GM23338 (cell line): ENCODE measurements at regions not wholly inside any gene's neighbourhood (a gene's known extent, or its start where the extent isn't known, plus 50 kb on each side); places are given as distances from the start of the nearest gene placed in this dataset.
"Not testable (repeated sequence)": the region's sequence is repeated elsewhere in the genome, so short reads cannot be mapped to it uniquely, and the experiment has no call there.

Experiments
- ATAC-seq: fragments of 200-7000 bp; cut with Tn5 transposase; 3 replicates; pipeline ENCODE4 v1.9.1; 2020
- DNase-seq: peaks from one replicate; pipeline ENCODE4 v3.0.0-alpha.2; 2015; ENCODE audit warnings: low spot score
- H2AFZ ChIP-seq: fragments of 200-600 bp; sonication (generic); 2 replicates; pipeline ENCODE4 v1.8.0; 2016; ENCODE audit warnings: antibody characterized with exemption, mild to moderate bottlenecking, moderate library complexity
- H3F3A ChIP-seq: fragments of 200-600 bp; sonication (generic); replicated peaks from 2 replicates; pipeline ENCODE4 v1.8.0; 2017; ENCODE audit warnings: antibody characterized with exemption, mixed run types, low read depth
- H3K27ac ChIP-seq: fragments of 200-600 bp; sonication (generic); 2 replicates; pipeline ENCODE4 v1.6.1; 2016; ENCODE audit warnings: low read depth
- H3K27me3 ChIP-seq: fragments of 200-600 bp; sonication (generic); 2 replicates; pipeline ENCODE4 v1.8.0; 2016; ENCODE audit warnings: mild to moderate bottlenecking, mixed run types, moderate library complexity; ENCODE audit not compliant: insufficient read depth
- H3K36me3 ChIP-seq: fragments of 200-600 bp; sonication (generic); 2 replicates; pipeline ENCODE4 v1.8.0; 2016; ENCODE audit warnings: mild to moderate bottlenecking; ENCODE audit not compliant: insufficient read depth
- H3K4me1 ChIP-seq: fragments of 200-600 bp; sonication (generic); 2 replicates; pipeline ENCODE4 v1.8.0; 2016; ENCODE audit warnings: mild to moderate bottlenecking, moderate library complexity; ENCODE audit not compliant: insufficient read depth
- H3K4me2 ChIP-seq: fragments of 200-600 bp; sonication (generic); 2 replicates; pipeline ENCODE4 v1.7.1; 2017; ENCODE audit warnings: mixed run types
- H3K4me3 ChIP-seq: fragments of 200-600 bp; sonication (generic); 2 replicates; pipeline ENCODE4 v1.6.1; 2016; ENCODE audit warnings: mixed run types
- H3K79me2 ChIP-seq: fragments of 200-600 bp; sonication (generic); replicated peaks from 2 replicates; pipeline ENCODE4 v1.8.0; 2017; ENCODE audit warnings: mild to moderate bottlenecking; ENCODE audit not compliant: insufficient read depth
- H3K9me2 ChIP-seq: fragments of 200-600 bp; sonication (generic); 2 replicates; pipeline ENCODE4 v1.8.0; 2017; ENCODE audit not compliant: insufficient read depth
- H4K20me1 ChIP-seq: fragments of 200-600 bp; sonication (generic); replicated peaks from 2 replicates; pipeline ENCODE4 v1.8.0; 2017; ENCODE audit warnings: mild to moderate bottlenecking; ENCODE audit not compliant: insufficient read depth
- H3K27ac Mint-ChIP-seq: 2 replicates; pipeline ENCODE4 v1.8.0; 2020; ENCODE audit warnings: inconsistent platforms, mild to moderate bottlenecking, moderate library complexity, mixed read lengths
- H3K27me3 Mint-ChIP-seq: 3 replicates; pipeline ENCODE4 v1.8.0; 2022; ENCODE audit warnings: low read depth, mild to moderate bottlenecking, moderate library complexity, mixed read lengths, inconsistent platforms; ENCODE audit not compliant: insufficient read depth, poor library complexity
- H3K36me3 Mint-ChIP-seq: 3 replicates; pipeline ENCODE4 v1.8.0; 2021; ENCODE audit warnings: low read depth, mild to moderate bottlenecking, inconsistent platforms, moderate library complexity, mixed read lengths
- H3K4me1 Mint-ChIP-seq: 3 replicates; pipeline ENCODE4 v1.8.0; 2020; ENCODE audit warnings: mild to moderate bottlenecking, inconsistent platforms, mixed read lengths
- H3K4me3 Mint-ChIP-seq: 3 replicates; pipeline ENCODE4 v1.8.0; 2021; ENCODE audit warnings: moderate library complexity, mild to moderate bottlenecking, inconsistent platforms, mixed read lengths
- H3K9me3 Mint-ChIP-seq: 3 replicates; pipeline ENCODE4 v1.8.0; 2020; ENCODE audit warnings: moderate library complexity, mild to moderate bottlenecking, inconsistent platforms, mixed read lengths
- CREB1 ChIP-seq: fragments of 250-450 bp; sonication (Bioruptor Pico); IDR thresholded peaks from 2 replicates; pipeline ENCODE4 v1.5.0; 2020; ENCODE audit warnings: low read depth, mild to moderate bottlenecking, moderate library complexity
- EZH2 ChIP-seq: fragments of 200-600 bp; sonication (generic); IDR thresholded peaks from one replicate; pipeline ENCODE4 v1.8.0; 2017; ENCODE audit warnings: antibody characterized with exemption, mild to moderate bottlenecking, low read depth; ENCODE audit not compliant: unreplicated experiment
- JUNB ChIP-seq: IDR thresholded peaks from one replicate; pipeline ENCODE4 v1.6.1; 2016; ENCODE audit warnings: antibody characterized with exemption; ENCODE audit not compliant: unreplicated experiment
- STAT1 ChIP-seq: IDR thresholded peaks from one replicate; pipeline ENCODE4 v1.6.1; 2016; ENCODE audit warnings: antibody characterized with exemption; ENCODE audit not compliant: unreplicated experiment
- ZNF331 ChIP-seq: fragments of 250-450 bp; sonication (Bioruptor Pico); IDR thresholded peaks from 2 replicates; pipeline ENCODE4 v1.5.0; 2020; ENCODE audit warnings: low read depth, mild to moderate bottlenecking, moderate library complexity
- TF ChIP-seq, protein P1 (sequence below): fragments of 250-450 bp; sonication (Bioruptor Pico); IDR thresholded peaks from 2 replicates; pipeline ENCODE4 v1.5.0; 2020; ENCODE audit warnings: mild to moderate bottlenecking, moderate library complexity
- TF ChIP-seq, protein P2 (sequence below): IDR thresholded peaks from 2 replicates; pipeline ENCODE4 v1.6.1; 2016; ENCODE audit warnings: antibody characterized with exemption

DNA sequence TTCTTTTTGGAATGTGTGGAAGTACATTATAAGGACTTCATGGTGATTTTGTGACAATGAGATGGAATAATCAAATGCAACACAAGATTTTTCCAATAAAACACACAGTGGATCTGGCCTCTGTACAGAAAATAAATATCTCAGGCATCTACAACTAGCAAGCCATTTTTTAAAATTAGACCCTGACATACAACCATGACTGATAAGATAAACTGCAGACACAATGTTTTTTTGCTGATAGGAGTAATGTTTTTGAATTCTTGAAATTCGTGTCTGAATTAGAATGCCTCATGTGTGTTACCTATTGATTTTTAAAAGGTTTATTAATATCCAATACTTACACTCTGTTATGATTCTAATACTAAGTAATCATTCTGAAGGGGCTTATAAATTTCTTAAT lies 328.1 kb downstream of the HGF start (continued):
- TF ChIP-seq, protein P1, sequence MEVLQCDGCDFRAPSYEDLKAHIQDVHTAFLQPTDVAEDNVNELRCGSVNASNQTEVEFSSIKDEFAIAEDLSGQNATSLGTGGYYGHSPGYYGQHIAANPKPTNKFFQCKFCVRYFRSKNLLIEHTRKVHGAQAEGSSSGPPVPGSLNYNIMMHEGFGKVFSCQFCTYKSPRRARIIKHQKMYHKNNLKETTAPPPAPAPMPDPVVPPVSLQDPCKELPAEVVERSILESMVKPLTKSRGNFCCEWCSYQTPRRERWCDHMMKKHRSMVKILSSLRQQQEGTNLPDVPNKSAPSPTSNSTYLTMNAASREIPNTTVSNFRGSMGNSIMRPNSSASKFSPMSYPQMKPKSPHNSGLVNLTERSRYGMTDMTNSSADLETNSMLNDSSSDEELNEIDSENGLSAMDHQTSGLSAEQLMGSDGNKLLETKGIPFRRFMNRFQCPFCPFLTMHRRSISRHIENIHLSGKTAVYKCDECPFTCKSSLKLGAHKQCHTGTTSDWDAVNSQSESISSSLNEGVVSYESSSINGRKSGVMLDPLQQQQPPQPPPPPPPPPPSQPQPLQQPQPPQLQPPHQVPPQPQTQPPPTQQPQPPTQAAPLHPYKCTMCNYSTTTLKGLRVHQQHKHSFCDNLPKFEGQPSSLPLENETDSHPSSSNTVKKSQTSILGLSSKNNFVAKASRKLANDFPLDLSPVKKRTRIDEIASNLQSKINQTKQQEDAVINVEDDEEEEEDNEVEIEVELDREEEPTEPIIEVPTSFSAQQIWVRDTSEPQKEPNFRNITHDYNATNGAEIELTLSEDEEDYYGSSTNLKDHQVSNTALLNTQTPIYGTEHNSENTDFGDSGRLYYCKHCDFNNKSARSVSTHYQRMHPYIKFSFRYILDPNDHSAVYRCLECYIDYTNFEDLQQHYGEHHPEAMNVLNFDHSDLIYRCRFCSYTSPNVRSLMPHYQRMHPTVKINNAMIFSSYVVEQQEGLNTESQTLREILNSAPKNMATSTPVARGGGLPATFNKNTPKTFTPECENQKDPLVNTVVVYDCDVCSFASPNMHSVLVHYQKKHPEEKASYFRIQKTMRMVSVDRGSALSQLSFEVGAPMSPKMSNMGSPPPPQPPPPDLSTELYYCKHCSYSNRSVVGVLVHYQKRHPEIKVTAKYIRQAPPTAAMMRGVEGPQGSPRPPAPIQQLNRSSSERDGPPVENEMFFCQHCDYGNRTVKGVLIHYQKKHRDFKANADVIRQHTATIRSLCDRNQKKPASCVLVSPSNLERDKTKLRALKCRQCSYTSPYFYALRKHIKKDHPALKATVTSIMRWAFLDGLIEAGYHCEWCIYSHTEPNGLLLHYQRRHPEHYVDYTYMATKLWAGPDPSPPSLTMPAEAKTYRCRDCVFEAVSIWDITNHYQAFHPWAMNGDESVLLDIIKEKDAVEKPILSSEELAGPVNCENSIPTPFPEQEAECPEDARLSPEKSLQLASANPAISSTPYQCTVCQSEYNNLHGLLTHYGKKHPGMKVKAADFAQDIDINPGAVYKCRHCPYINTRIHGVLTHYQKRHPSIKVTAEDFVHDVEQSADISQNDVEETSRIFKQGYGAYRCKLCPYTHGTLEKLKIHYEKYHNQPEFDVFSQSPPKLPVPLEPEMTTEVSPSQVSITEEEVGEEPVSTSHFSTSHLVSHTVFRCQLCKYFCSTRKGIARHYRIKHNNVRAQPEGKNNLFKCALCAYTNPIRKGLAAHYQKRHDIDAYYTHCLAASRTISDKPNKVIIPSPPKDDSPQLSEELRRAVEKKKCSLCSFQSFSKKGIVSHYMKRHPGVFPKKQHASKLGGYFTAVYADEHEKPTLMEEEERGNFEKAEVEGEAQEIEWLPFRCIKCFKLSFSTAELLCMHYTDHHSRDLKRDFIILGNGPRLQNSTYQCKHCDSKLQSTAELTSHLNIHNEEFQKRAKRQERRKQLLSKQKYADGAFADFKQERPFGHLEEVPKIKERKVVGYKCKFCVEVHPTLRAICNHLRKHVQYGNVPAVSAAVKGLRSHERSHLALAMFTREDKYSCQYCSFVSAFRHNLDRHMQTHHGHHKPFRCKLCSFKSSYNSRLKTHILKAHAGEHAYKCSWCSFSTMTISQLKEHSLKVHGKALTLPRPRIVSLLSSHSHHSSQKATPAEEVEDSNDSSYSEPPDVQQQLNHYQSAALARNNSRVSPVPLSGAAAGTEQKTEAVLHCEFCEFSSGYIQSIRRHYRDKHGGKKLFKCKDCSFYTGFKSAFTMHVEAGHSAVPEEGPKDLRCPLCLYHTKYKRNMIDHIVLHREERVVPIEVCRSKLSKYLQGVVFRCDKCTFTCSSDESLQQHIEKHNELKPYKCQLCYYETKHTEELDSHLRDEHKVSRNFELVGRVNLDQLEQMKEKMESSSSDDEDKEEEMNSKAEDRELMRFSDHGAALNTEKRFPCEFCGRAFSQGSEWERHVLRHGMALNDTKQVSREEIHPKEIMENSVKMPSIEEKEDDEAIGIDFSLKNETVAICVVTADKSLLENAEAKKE = no peak
- no peak for TF ChIP-seq EZH2

DNA sequence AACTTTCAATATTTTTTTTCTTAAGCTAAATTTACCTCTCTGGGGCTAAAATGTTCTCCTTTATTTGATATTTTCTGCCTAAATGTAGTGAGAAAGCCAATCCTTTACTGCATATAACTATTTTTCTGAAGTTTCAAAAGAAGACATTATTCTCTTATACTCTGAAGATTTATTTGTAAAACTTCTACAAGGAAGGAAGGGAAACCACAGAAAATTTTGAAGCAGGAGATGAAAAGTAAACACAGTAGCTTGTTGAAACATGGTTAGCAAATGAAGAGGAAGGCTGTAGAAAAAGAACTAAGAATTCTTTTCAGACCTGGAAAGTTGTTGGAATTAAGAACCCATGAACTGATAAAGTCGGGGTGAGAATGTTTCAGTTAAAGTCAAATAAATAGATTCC lies 330.3 kb downstream of the HGF start:
- no peak overlapping the region for H3K4me2 ChIP-seq

DNA sequence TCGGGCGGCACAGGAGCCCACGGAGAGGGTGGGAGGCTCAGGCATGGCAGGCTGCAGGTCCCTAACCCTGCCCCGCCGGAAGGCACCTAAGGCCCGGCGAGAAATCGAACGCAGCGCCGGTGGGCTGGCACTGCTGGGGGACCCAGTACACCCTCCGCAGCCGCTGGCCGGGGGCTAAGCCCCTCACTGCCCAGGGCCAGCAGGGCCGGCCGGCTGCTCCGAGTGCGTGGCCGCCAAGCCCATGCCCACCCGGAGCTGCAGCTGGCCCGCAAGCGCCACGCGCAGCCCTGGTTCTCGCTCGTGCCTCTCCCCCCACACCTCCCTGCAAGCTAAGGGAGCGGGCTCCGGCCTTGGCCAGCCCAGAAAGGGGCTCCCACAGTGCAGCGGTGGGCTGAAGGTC lies 332.7 kb downstream of the HGF start:
- not testable (repeated sequence) for H3K79me2 ChIP-seq, H4K20me1 ChIP-seq, H3K4me1 Mint-ChIP-seq, H3K9me2 ChIP-seq, H3K27ac ChIP-seq, H3K4me2 ChIP-seq, H3K36me3 Mint-ChIP-seq, H3K4me3 Mint-ChIP-seq, H3K27me3 Mint-ChIP-seq, H3F3A ChIP-seq, DNase-seq, ATAC-seq, H3K9me3 Mint-ChIP-seq, H3K27ac Mint-ChIP-seq, H2AFZ ChIP-seq, H3K4me1 ChIP-seq, H3K27me3 ChIP-seq, H3K36me3 ChIP-seq, H3K4me3 ChIP-seq

More for the DNA sequence above, 330.3 kb downstream of the HGF start:
- H3K27ac ChIP-seq = no peak overlapping the region
- no peaks in the 10 kb centered on the region for H4K20me1 ChIP-seq
- TF ChIP-seq, protein P2, sequence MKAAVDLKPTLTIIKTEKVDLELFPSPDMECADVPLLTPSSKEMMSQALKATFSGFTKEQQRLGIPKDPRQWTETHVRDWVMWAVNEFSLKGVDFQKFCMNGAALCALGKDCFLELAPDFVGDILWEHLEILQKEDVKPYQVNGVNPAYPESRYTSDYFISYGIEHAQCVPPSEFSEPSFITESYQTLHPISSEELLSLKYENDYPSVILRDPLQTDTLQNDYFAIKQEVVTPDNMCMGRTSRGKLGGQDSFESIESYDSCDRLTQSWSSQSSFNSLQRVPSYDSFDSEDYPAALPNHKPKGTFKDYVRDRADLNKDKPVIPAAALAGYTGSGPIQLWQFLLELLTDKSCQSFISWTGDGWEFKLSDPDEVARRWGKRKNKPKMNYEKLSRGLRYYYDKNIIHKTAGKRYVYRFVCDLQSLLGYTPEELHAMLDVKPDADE = no peak
- no peak for TF ChIP-seq CREB1 (CRISPR knock-in tag)
- TF ChIP-seq STAT1 = no peak
- no peak for TF ChIP-seq ZNF331 (CRISPR knock-in tag)
- TF ChIP-seq JUNB = no peak
- no peaks in the 10 kb centered on the region for H3K9me2 ChIP-seq
- ATAC-seq (no peak), DNase-seq (no peak)
- H3K36me3 ChIP-seq = no peaks in the 10 kb centered on the region
- H3K27me3 Mint-ChIP-seq = no peaks in the 10 kb centered on the region
- no peaks in the 10 kb centered on the region for H3K4me1 ChIP-seq
- H3K4me1 Mint-ChIP-seq = no peaks in the 10 kb centered on the region
- no peaks in the 10 kb centered on the region for H3K27me3 ChIP-seq
- peaks cover 6% of the 10 kb centered on the region for H3K9me3 Mint-ChIP-seq
- H3F3A ChIP-seq = no peaks in the 10 kb centered on the region
- no peak overlapping the region for H2AFZ ChIP-seq
- no peak overlapping the region for H3K4me3 Mint-ChIP-seq
- no peak overlapping the region for H3K4me3 ChIP-seq
- peaks cover 6% of the 10 kb centered on the region for H3K36me3 Mint-ChIP-seq
- no peak overlapping the region for H3K27ac Mint-ChIP-seq
- H3K79me2 ChIP-seq = no peaks in the 10 kb centered on the region
